A549 (cell line): ENCODE measurements at regions not wholly inside any gene's neighbourhood (a gene's known extent, or its start where the extent isn't known, plus 50 kb on each side); places are given as distances from the start of the nearest gene placed in this dataset.
"Not testable (repeated sequence)": the region's sequence is repeated elsewhere in the genome, so short reads cannot be mapped to it uniquely, and the experiment has no call there.

Source experiments
- ATAC-seq, 2 experiments: fragments of 200-7000 bp in 1 of 2; fragments of >200 bp in 1 of 2; cut with Nextera tagmentation in 1 of 2; cut with Tn5 transposase in 1 of 2; 3 replicates each; pipeline versions ENCODE4 v1.8.0 to v1.9.1; 2018 to 2020; ENCODE audit warnings: mild to moderate bottlenecking in 1 of 2, moderate library complexity in 1 of 2
- CTCF ChIA-PET: fragments of 300-600 bp; sonication (Branson Sonifier 250); formaldehyde crosslinking; extraction: SDS; loops from one replicate; lab custom pipeline; 2021; ENCODE audit warnings: antibody characterized with exemption, inconsistent platforms; lab: Yijun Ruan, JAX
- POLR2A ChIA-PET: fragments of 350-600 bp; formaldehyde crosslinking; extraction: SDS; loops from one replicate; lab custom pipeline; 2021; ENCODE audit warnings: antibody characterized with exemption, inconsistent platforms; lab: Yijun Ruan, JAX
- DNase-seq, 2 experiments: peaks; one replicate each; pipeline versions ENCODE4 v3.0.0 to v3.0.0-alpha.2; 2011 to 2016; ENCODE audit warnings: low read depth in 1 of 2, low spot score in 1 of 2
- FAIRE-seq: peaks from 2 replicates; lab custom pipeline; 2011; peaks lifted over from hg19 to GRCh38; lab: Jason Lieb, UNC
- H3K27ac ChIP-seq, 2 experiments: fragments of >200 bp; sonication (Bioruptor Twin); formaldehyde crosslinking; 3 replicates each; pipeline ENCODE4 v1.5.1; 2016 to 2017
- H3K4me1 ChIP-seq: fragments of >200 bp; sonication (Bioruptor Twin); formaldehyde crosslinking; 3 replicates; pipeline ENCODE4 v1.6.1; 2016
- H3K4me2 ChIP-seq: fragments of >200 bp; sonication (Bioruptor Twin); formaldehyde crosslinking; 3 replicates; pipeline ENCODE4 v1.6.1; 2016
- H3K4me3 ChIP-seq: fragments of >200 bp; sonication (Bioruptor Twin); formaldehyde crosslinking; 3 replicates; pipeline ENCODE4 v1.5.1; 2016
- H3K9me3 ChIP-seq: fragments of >200 bp; sonication (Bioruptor Twin); formaldehyde crosslinking; 3 replicates; pipeline ENCODE4 v1.6.1; 2016
- EHF ChIP-seq: fragments of 250-450 bp; sonication (Bioruptor Pico); IDR thresholded peaks from 2 replicates; pipeline ENCODE4 v1.5.0; 2020; ENCODE audit warnings: mild to moderate bottlenecking
- EP300 ChIP-seq, 2 experiments: fragments of >200 bp; sonication (Bioruptor Twin); formaldehyde crosslinking; IDR thresholded peaks; 2 replicates in 1 of 2; 3 replicates in 1 of 2; pipeline ENCODE4 v1.6.1; 2016 to 2017
- FOSB ChIP-seq: fragments of 250-450 bp; sonication (Bioruptor Pico); IDR thresholded peaks from 2 replicates; pipeline ENCODE4 v1.5.0; 2020; ENCODE audit warnings: mild to moderate bottlenecking, moderate library complexity
- FOSL2 ChIP-seq, 2 experiments: fragments of 450-650 bp in 1 of 2; fragments of >200 bp in 1 of 2; sonication (Bioruptor Twin) in 1 of 2; formaldehyde crosslinking; IDR thresholded peaks; 2 replicates each; pipeline versions ENCODE4 v1.5.0 to v1.6.1; 2016 to 2020; ENCODE audit warnings: mild to moderate bottlenecking in 1 of 2, moderate library complexity in 1 of 2
- HEYL ChIP-seq: fragments of 250-450 bp; sonication (Bioruptor Pico); IDR thresholded peaks from 2 replicates; pipeline ENCODE4 v1.8.0; 2021; ENCODE audit warnings: mild to moderate bottlenecking, moderate library complexity
- HOXA7 ChIP-seq: fragments of 250-450 bp; sonication (Bioruptor Pico); IDR thresholded peaks from 2 replicates; pipeline ENCODE4 v1.5.0; 2020; ENCODE audit warnings: mild to moderate bottlenecking, moderate library complexity
- HOXB13 ChIP-seq: fragments of 250-450 bp; sonication (Bioruptor Pico); IDR thresholded peaks from 2 replicates; pipeline ENCODE4 v1.5.0; 2020; ENCODE audit warnings: low read depth, mild to moderate bottlenecking, moderate library complexity
- HOXB5 ChIP-seq: fragments of 250-450 bp; sonication (Bioruptor Pico); IDR thresholded peaks from 2 replicates; pipeline ENCODE4 v1.5.0; 2020; ENCODE audit warnings: mild to moderate bottlenecking, moderate library complexity
- PHF8 ChIP-seq: fragments of 200-600 bp; sonication (generic); IDR thresholded peaks from 2 replicates; pipeline ENCODE4 v1.6.1; 2016; ENCODE audit warnings: low read depth, mild to moderate bottlenecking, antibody characterized with exemption, moderate library complexity, borderline replicate concordance
- SREBF2 ChIP-seq: fragments of 450-650 bp; IDR thresholded peaks from 2 replicates; pipeline ENCODE4 v1.6.1; 2014; ENCODE audit warnings: mild to moderate bottlenecking, moderate library complexity
- TP53 ChIP-seq: fragments of 250-450 bp; sonication (Bioruptor Pico); IDR thresholded peaks from 2 replicates; pipeline ENCODE4 v1.5.0; 2021; ENCODE audit warnings: mild to moderate bottlenecking, moderate library complexity
- ZNF302 ChIP-seq: fragments of 250-450 bp; sonication (Bioruptor Pico); IDR thresholded peaks from 2 replicates; pipeline ENCODE4 v1.9.0; 2021; ENCODE audit warnings: inconsistent platforms, mild to moderate bottlenecking, moderate library complexity
- ZSCAN20 ChIP-seq: fragments of 250-450 bp; sonication (Bioruptor Pico); IDR thresholded peaks from 2 replicates; pipeline ENCODE4 v1.8.0; 2022; ENCODE audit warnings: mild to moderate bottlenecking, moderate library complexity
- WGBS: methylation state at CpG from one replicate; pipeline ENCODE4 v1.1.6; 2017; ENCODE audit errors: missing lambda C conversion rate; 5-methylcytosine and 5-hydroxymethylcytosine counted together
- TF ChIP-seq, protein P1 (sequence below): fragments of 250-450 bp; sonication (Bioruptor Pico); IDR thresholded peaks from 2 replicates; pipeline ENCODE4 v1.5.0; 2021; ENCODE audit warnings: mild to moderate bottlenecking, moderate library complexity, borderline replicate concordance
- TF ChIP-seq, protein P2 (sequence below): fragments of 250-450 bp; sonication (Bioruptor Pico); IDR thresholded peaks from 2 replicates; pipeline ENCODE4 v1.5.0; 2020; ENCODE audit warnings: low read depth, mild to moderate bottlenecking, moderate library complexity
- TF ChIP-seq, protein P3 (sequence below): IDR thresholded peaks from 2 replicates; pipeline ENCODE4 v1.6.1; 2012

DNA sequence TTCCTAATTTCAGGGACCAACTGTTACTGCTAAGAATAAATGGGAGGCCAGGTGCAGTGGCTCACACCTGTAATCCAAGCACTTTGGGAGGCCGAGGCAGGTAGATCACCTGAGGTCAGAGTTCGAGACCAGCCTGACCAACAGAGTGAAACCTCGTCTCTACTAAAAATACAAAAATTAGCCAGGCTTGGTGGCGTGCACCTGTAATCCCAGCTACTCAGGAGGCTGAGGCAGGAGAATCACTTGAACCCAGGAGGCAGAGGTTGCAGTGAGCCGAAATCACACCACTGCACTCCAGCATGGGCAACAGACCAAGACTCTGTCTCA lies 95.6 kb upstream of the CHD2 start:
- H3K4me1 ChIP-seq, result peaks cover 48% of the 10 kb centered on the region
- TF ChIP-seq ZNF302 (peak; percentile 83; the same call in 1 of the 2 replicates), ZSCAN20 (CRISPR knock-in tag) (peak; percentile 15; the same call in 1 of the 2 replicates), FOSB (peak; percentile 91), HOXA7 (peak; percentile 86; the same call in 1 of the 2 replicates), HOXB5 (CRISPR knock-in tag) (peak; percentile 89), HOXB13 (CRISPR knock-in tag) (peak; percentile 86; the same call in 1 of the 2 replicates), EHF (CRISPR knock-in tag) (peak; percentile 23), TP53 (CRISPR knock-in tag) (peak; percentile 87), HEYL (CRISPR knock-in tag) (peak; percentile 94)
- TF ChIP-seq, protein P1, sequence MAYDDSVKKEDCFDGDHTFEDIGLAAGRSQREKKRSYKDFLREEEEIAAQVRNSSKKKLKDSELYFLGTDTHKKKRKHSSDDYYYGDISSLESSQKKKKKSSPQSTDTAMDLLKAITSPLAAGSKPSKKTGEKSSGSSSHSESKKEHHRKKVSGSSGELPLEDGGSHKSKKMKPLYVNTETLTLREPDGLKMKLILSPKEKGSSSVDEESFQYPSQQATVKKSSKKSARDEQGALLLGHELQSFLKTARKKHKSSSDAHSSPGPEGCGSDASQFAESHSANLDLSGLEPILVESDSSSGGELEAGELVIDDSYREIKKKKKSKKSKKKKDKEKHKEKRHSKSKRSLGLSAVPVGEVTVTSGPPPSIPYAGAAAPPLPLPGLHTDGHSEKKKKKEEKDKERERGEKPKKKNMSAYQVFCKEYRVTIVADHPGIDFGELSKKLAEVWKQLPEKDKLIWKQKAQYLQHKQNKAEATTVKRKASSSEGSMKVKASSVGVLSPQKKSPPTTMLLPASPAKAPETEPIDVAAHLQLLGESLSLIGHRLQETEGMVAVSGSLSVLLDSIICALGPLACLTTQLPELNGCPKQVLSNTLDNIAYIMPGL (CRISPR knock-in tag), result peak; percentile 73; the same call in 1 of the 2 replicates
- TF ChIP-seq, protein P2, sequence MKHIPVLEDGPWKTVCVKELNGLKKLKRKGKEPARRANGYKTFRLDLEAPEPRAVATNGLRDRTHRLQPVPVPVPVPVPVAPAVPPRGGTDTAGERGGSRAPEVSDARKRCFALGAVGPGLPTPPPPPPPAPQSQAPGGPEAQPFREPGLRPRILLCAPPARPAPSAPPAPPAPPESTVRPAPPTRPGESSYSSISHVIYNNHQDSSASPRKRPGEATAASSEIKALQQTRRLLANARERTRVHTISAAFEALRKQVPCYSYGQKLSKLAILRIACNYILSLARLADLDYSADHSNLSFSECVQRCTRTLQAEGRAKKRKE (CRISPR knock-in tag), result peak; percentile 55; the same call in 1 of the 2 replicates
- not testable (repeated sequence) for FAIRE-seq, H3K4me3 ChIP-seq, DNase-seq, ATAC-seq, H3K9me3 ChIP-seq
- CTCF ChIA-PET, result interaction anchor here (0.7 to 10.8 kb wide), 12 partner anchors 16 to 226 kb away, joined by 3 to 168 read pairs (median 5); partner anchors contain the start of gene CHD2
- POLR2A ChIA-PET, result interaction anchor here (0.9 to 2.4 kb wide), 12 partner anchors 13 to 225 kb away, joined by 3 to 69 read pairs (median 9); partner anchors contain the start of gene CHD2
- H3K27ac ChIP-seq, result peak overlapping the region; percentile 95 to 97
- WGBS, result 63% methylated on average over 5 of the region's 5 CpGs
- peak overlapping the region; percentile 63 for H3K4me2 ChIP-seq

DNA sequence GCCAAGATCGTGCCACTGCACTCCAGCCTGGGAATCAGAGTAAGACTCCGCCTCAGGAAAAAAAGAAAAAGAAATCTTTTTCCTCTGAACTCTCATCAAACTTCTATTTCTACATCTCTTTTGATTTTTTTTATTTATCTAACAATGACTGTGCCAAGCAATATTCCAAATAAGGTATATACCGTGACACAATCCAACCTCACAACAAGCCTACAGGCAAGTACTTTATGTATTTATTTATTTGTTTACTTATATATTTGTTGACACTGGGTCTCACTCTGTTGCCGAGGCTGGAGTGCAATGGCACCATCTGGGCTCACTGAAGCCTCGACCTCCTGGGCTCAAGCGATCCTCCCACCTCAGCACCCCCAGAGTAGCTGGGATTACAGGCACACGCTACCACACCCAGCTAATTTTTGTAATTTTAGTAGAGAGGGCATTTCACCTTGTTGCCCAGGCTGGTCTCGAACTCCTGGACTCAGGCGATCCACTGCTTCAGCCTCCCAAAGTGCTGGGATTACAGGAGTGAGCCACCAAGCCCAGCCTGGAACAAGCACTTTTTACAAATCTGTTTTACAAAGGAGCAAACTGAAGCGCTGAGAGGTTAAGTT lies 94.9 kb upstream of the CHD2 start:
- CTCF ChIA-PET, result interaction anchor here (0.7 to 10.8 kb wide), 9 partner anchors 8 to 128 kb away, joined by 3 to 168 read pairs (median 4); no protein-coding TSS in a partner anchor
- POLR2A ChIA-PET, result interaction anchor here (1.1 to 2.4 kb wide), 5 partner anchors 15 to 102 kb away, joined by 3 to 69 read pairs (median 19); partner anchors contain the start of gene CHD2
- WGBS, result 55% methylated on average over 10 of the region's 10 CpGs
- ATAC-seq (no peak), FAIRE-seq (no peak), DNase-seq (peak in 1 of 2 experiments; percentile 79)
- Histone ChIP-seq H3K9me3 (no peaks in the 10 kb centered on the region), H3K4me3 (no peak overlapping the region), H3K27ac (peak overlapping the region; percentile 95 to 97), H3K4me2 (peak overlapping the region; percentile 63), H3K4me1 (peaks cover 51% of the 10 kb centered on the region)
- TF ChIP-seq EP300 (IDR thresholded peaks at IDR 0.05) (peak; percentile 15 to 16; a peak in 1 of 5 replicates), SREBF2 (no peak), EHF (CRISPR knock-in tag) (0 out of 2 replicates have a peak, but pooled peaks have one; percentile 60), ZSCAN20 (CRISPR knock-in tag) (peak; percentile 64; the same call in 1 of the 2 replicates), PHF8 (no peak), TP53 (CRISPR knock-in tag) (no peak), FOSL2 (IDR thresholded peaks at IDR 0.05) (no peak), FOSL2 (CRISPR knock-in tag; IDR thresholded peaks at IDR 0.05) (peak; percentile 59), HEYL (CRISPR knock-in tag) (peak; percentile 50; the same call in 1 of the 2 replicates), HOXB5 (CRISPR knock-in tag) (peak; percentile 32; the same call in 1 of the 2 replicates)
- TF ChIP-seq, protein P2 (CRISPR knock-in tag), result 0 out of 2 replicates have a peak, but pooled peaks have one; percentile 32
- TF ChIP-seq, protein P3, sequence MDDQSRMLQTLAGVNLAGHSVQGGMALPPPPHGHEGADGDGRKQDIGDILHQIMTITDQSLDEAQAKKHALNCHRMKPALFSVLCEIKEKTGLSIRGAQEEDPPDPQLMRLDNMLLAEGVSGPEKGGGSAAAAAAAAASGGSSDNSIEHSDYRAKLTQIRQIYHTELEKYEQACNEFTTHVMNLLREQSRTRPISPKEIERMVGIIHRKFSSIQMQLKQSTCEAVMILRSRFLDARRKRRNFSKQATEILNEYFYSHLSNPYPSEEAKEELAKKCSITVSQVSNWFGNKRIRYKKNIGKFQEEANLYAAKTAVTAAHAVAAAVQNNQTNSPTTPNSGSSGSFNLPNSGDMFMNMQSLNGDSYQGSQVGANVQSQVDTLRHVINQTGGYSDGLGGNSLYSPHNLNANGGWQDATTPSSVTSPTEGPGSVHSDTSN, result no peak
